ENCODE measurements at regions not wholly inside any gene's neighbourhood (a gene's known extent, or its start where the extent isn't known, plus 50 kb on each side); places are given as distances from the start of the nearest gene placed in this dataset.
A peak's percentile ranks its signal among the peaks of the same experiment; 100 is the strongest.

DNA sequence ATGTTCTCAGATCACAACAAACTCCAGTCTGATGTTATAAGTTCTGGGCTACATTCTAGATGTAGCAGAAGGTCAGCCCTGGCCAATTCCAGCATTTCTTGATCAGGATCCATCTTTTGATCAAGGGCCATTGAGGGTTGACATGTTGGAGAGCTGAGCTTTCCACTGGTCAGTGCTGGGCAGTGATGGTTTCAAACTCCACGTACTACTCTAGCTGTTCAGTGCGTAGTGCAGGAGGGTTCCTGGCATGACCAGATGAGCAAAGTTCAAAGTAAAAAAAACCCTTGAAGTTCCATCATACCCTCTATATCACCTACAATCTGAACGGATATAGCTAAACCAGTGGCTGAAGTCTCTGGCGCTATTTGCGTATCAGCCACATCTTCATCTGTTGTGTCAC lies 210.4 kb upstream of the OSR1 start:
- DNase-seq (ENCODE audit: low read depth in 4 of 6, low spot score in 6 of 6), result no peak
- no peak overlapping the region for H3K4me3 ChIP-seq (ENCODE audit: low read depth, low read length)
- no peaks in the 10 kb centered on the region for H3K9me3 ChIP-seq (ENCODE audit: control insufficient read depth, insufficient read depth, low read length)
- H3K27me3 ChIP-seq (ENCODE audit: control insufficient read depth, insufficient read depth, low read length), result no peaks in the 10 kb centered on the region
- H3K36me3 ChIP-seq (ENCODE audit: control insufficient read depth, insufficient read depth, low read length), result no peaks in the 10 kb centered on the region
- H3K4me1 ChIP-seq (ENCODE audit: control insufficient read depth, insufficient read depth, low read length), result no peaks in the 10 kb centered on the region
- H3K27ac ChIP-seq (ENCODE audit: low read depth, low read length), result no peak overlapping the region
- WGBS (ENCODE audit: insufficient coverage), result 100% methylated on average over 4 of the region's 5 CpGs

DNA sequence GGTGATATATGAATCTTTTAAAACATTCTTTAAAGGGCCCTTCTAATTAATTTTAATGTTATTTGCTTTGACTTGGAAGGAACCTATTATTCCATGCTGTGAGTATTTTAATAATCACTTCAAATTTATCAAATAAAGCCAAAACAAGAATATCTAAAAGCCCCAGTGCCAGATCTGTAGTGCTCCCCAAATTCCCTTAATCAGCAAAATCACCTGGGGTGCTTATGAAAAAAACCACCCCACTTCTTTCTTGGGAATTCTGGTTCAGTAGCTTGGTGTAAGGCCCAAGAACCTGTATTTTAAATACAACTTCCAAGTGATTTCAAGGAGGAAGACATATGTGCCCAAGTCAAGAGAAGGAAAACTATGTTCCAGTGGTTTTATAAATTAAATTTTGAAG lies 202.4 kb upstream of the OSR1 start:
- H3K27me3 ChIP-seq (ENCODE audit: control insufficient read depth, insufficient read depth, low read length), result no peaks in the 10 kb centered on the region
- no peaks in the 10 kb centered on the region for H3K36me3 ChIP-seq (ENCODE audit: control insufficient read depth, insufficient read depth, low read length)
- H3K4me1 ChIP-seq (ENCODE audit: control insufficient read depth, insufficient read depth, low read length), result no peaks in the 10 kb centered on the region
- DNase-seq (ENCODE audit: low read depth in 4 of 6, low spot score in 6 of 6), result no peak
- H3K9me3 ChIP-seq (ENCODE audit: control insufficient read depth, insufficient read depth, low read length), result no peaks in the 10 kb centered on the region
- no peak overlapping the region for H3K27ac ChIP-seq (ENCODE audit: low read depth, low read length)
- H3K4me3 ChIP-seq (ENCODE audit: low read depth, low read length), result no peak overlapping the region

DNA sequence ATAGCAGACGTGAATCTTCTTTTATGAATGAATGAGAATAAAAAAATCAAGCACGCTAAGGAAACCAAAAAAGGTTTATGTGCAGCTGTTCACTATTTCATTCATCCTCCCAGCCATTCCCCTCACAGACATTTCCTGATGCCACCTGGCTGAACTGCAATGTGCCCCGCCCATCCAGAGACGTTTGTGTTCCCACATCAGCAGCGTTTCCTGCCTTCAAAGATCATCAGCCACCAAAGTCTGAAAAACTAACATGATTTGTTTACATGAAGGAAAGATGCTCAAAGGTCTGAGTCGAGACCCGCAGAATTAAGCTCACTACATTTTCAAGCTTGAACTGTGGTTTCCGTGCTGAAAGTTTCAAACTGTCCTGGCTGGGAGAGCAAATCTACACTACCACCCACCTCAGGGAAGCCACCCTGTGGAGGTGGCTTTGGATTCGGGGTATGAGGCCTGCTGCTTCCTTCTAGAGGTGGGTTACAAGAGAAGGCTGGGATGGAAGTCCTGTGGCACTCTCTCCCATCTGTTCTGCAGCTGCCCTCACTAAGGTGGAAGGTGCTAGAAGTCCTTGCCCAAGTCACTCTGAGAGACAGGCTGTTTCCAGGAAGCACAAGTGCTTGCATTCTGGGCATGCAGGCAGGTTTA lies 201.3 kb upstream of the OSR1 start:
- Histone ChIP-seq H3K9me3 (ENCODE audit: control insufficient read depth, insufficient read depth, low read length) (no peaks in the 10 kb centered on the region), H3K27ac (ENCODE audit: low read depth, low read length) (no peak overlapping the region), H3K4me3 (ENCODE audit: low read depth, low read length) (no peak overlapping the region), H3K36me3 (ENCODE audit: control insufficient read depth, insufficient read depth, low read length) (no peaks in the 10 kb centered on the region), H3K27me3 (ENCODE audit: control insufficient read depth, insufficient read depth, low read length) (no peaks in the 10 kb centered on the region), H3K4me1 (ENCODE audit: control insufficient read depth, insufficient read depth, low read length) (no peaks in the 10 kb centered on the region)
- DNase-seq (ENCODE audit: low read depth in 4 of 6, low spot score in 6 of 6), result no peak
- 79% methylated on average over 5 of the region's 9 CpGs for WGBS (ENCODE audit: insufficient coverage)

- DNase-seq (ENCODE audit: low read depth in 4 of 6, low spot score in 6 of 6), result no peak
- no peak overlapping the region for H3K27ac ChIP-seq (ENCODE audit: low read depth, low read length)
- 67% methylated on average over 1 of the region's 2 CpGs for WGBS (ENCODE audit: insufficient coverage)
- H3K4me3 ChIP-seq (ENCODE audit: low read depth, low read length), result no peak overlapping the region
- no peaks in the 10 kb centered on the region for H3K27me3 ChIP-seq (ENCODE audit: control insufficient read depth, insufficient read depth, low read length)
- H3K4me1 ChIP-seq (ENCODE audit: control insufficient read depth, insufficient read depth, low read length), result no peaks in the 10 kb centered on the region
- H3K36me3 ChIP-seq (ENCODE audit: control insufficient read depth, insufficient read depth, low read length), result no peaks in the 10 kb centered on the region
- H3K9me3 ChIP-seq (ENCODE audit: control insufficient read depth, insufficient read depth, low read length), result no peaks in the 10 kb centered on the region
These were observed 198.2 kb upstream of the OSR1 start for GRCh38 chr2:19556648-19557047.

DNA sequence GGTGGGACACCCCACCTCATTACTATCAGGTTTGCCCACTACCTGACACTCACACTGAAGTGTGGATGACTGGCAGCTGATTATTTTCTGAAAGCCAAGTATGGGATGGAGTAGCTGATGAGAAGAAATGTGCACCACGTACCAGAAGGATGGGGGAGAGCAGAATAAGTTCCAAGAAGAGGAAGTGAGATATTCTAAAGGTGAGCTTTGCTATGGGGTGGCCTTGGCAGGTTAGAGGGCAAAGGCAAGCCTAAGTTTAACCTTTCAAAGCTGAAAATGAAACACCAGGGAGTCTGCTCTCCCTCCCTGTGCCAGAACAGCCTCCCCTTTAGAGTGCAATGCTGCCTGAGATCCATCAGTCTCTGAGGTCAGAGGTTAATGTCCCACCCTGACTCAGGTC lies 196.1 kb upstream of the OSR1 start:
- no peak for DNase-seq (ENCODE audit: low read depth in 4 of 6, low spot score in 6 of 6)
- H3K9me3 ChIP-seq (ENCODE audit: control insufficient read depth, insufficient read depth, low read length), result no peaks in the 10 kb centered on the region
- no peaks in the 10 kb centered on the region for H3K36me3 ChIP-seq (ENCODE audit: control insufficient read depth, insufficient read depth, low read length)
- H3K4me1 ChIP-seq (ENCODE audit: control insufficient read depth, insufficient read depth, low read length), result no peaks in the 10 kb centered on the region
- no peak overlapping the region for H3K4me3 ChIP-seq (ENCODE audit: low read depth, low read length)
- H3K27me3 ChIP-seq (ENCODE audit: control insufficient read depth, insufficient read depth, low read length), result no peaks in the 10 kb centered on the region
- H3K27ac ChIP-seq (ENCODE audit: low read depth, low read length), result no peak overlapping the region
- 82% methylated on average over 1 of the region's 1 CpG for WGBS (ENCODE audit: insufficient coverage)

- Histone ChIP-seq H3K4me3 (ENCODE audit: low read depth, low read length) (no peak overlapping the region), H3K9me3 (ENCODE audit: control insufficient read depth, insufficient read depth, low read length) (no peaks in the 10 kb centered on the region), H3K27me3 (ENCODE audit: control insufficient read depth, insufficient read depth, low read length) (no peaks in the 10 kb centered on the region), H3K36me3 (ENCODE audit: control insufficient read depth, insufficient read depth, low read length) (no peaks in the 10 kb centered on the region), H3K27ac (ENCODE audit: low read depth, low read length) (peak overlapping the region; percentile 29), H3K4me1 (ENCODE audit: control insufficient read depth, insufficient read depth, low read length) (no peaks in the 10 kb centered on the region)
- peak in 1 of 6 donors; percentile 20 for DNase-seq (ENCODE audit: low read depth in 4 of 6, low spot score in 6 of 6)
- WGBS (ENCODE audit: insufficient coverage), result no CpG with 5 or more reads among the region's 1 CpG
These were observed 193.8 kb upstream of the OSR1 start for GRCh38 chr2:19552270-19552669.

DNA sequence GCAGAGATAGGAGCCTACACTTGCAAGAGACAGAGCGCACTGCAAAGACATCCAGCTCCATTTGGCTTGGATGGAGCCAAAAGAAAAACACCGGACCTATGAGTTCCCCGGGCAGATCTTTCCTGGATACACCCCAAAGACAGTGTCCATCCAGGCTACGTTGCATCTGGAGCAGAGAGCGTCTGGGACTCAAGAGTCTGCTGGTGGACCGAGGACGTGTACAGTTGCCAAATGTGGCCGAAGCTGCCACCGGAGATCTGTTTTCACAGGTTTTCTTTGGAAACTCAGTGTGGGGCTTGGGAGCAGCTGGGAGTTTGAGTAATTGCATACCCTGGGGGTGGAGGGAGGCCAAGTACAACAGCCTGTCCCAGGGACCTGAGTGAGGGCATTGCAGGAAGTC lies 192.3 kb upstream of the OSR1 start:
- Histone ChIP-seq H3K9me3 (ENCODE audit: control insufficient read depth, insufficient read depth, low read length) (no peaks in the 10 kb centered on the region), H3K4me1 (ENCODE audit: control insufficient read depth, insufficient read depth, low read length) (no peaks in the 10 kb centered on the region), H3K36me3 (ENCODE audit: control insufficient read depth, insufficient read depth, low read length) (no peaks in the 10 kb centered on the region), H3K27ac (ENCODE audit: low read depth, low read length) (no peak overlapping the region), H3K4me3 (ENCODE audit: low read depth, low read length) (no peak overlapping the region), H3K27me3 (ENCODE audit: control insufficient read depth, insufficient read depth, low read length) (no peaks in the 10 kb centered on the region)
- WGBS (ENCODE audit: insufficient coverage), result 69% methylated on average over 9 of the region's 9 CpGs
- no peak for DNase-seq (ENCODE audit: low read depth in 4 of 6, low spot score in 6 of 6)

DNA sequence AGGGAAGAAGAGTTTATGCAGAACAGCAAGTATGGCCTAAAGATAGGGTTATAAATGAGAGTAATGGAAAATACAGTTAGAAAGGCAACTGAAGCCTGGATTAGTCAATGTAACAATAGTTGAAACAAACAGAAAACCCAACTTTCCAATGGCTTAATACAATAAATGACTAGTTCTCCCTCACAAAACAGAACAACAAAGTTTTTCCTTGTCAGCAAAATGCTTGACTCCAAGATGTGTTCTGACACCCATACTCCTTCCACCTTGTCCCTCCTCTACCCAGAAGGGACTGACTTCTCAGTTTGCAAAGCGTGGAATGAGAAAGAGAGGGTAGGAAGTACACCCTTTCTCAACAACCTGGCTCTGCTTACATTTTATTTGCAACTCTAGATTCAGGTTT lies 191.4 kb upstream of the OSR1 start:
- no peak overlapping the region for H3K4me3 ChIP-seq (ENCODE audit: low read depth, low read length)
- WGBS (ENCODE audit: insufficient coverage), result no CpG with 5 or more reads among the region's 1 CpG
- no peaks in the 10 kb centered on the region for H3K4me1 ChIP-seq (ENCODE audit: control insufficient read depth, insufficient read depth, low read length)

DNA sequence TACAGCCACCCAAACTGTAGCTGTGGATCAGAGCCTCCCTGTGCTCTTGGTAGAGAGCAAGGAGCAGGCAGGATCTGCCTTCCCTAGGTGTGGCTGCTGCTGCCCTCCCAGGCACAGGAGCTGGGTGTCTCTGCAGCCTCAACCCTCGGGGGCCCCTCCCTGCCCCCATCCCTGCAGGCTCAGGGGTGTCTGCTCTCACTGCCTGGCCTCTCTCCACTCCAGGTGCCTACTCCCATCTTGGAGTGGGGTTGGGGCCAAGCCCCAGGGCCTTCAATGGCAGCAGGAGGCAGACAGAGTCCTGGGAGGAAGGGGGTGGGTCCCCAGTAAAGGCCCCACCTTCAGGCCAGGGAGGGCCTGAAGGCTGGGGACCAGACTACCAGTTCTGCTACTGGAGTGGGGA lies 189.7 kb upstream of the OSR1 start:
- H3K27me3 ChIP-seq (ENCODE audit: control insufficient read depth, insufficient read depth, low read length), result no peaks in the 10 kb centered on the region
- 56% methylated on average over 1 of the region's 1 CpG for WGBS (ENCODE audit: insufficient coverage)

More for the DNA sequence above, 191.4 kb upstream of the OSR1 start:
- no peaks in the 10 kb centered on the region for H3K27me3 ChIP-seq (ENCODE audit: control insufficient read depth, insufficient read depth, low read length)
- no peak overlapping the region for H3K27ac ChIP-seq (ENCODE audit: low read depth, low read length)
- no peaks in the 10 kb centered on the region for H3K36me3 ChIP-seq (ENCODE audit: control insufficient read depth, insufficient read depth, low read length)
- H3K9me3 ChIP-seq (ENCODE audit: control insufficient read depth, insufficient read depth, low read length), result no peaks in the 10 kb centered on the region
- DNase-seq (ENCODE audit: low read depth in 4 of 6, low spot score in 6 of 6), result no peak

GRCh38 chr2:19547321-19547720 lies 188.9 kb upstream of the OSR1 start:
- Histone ChIP-seq H3K27me3 (ENCODE audit: control insufficient read depth, insufficient read depth, low read length) (no peaks in the 10 kb centered on the region), H3K4me1 (ENCODE audit: control insufficient read depth, insufficient read depth, low read length) (no peaks in the 10 kb centered on the region)
- no peak for DNase-seq (ENCODE audit: low read depth in 4 of 6, low spot score in 6 of 6)

More for the DNA sequence above, 189.7 kb upstream of the OSR1 start:
- Histone ChIP-seq H3K4me1 (ENCODE audit: control insufficient read depth, insufficient read depth, low read length) (no peaks in the 10 kb centered on the region), H3K9me3 (ENCODE audit: control insufficient read depth, insufficient read depth, low read length) (no peaks in the 10 kb centered on the region), H3K4me3 (ENCODE audit: low read depth, low read length) (no peak overlapping the region), H3K36me3 (ENCODE audit: control insufficient read depth, insufficient read depth, low read length) (no peaks in the 10 kb centered on the region), H3K27ac (ENCODE audit: low read depth, low read length) (no peak overlapping the region)
- DNase-seq (ENCODE audit: low read depth in 4 of 6, low spot score in 6 of 6), result no peak

More at GRCh38 chr2:19547321-19547720, 188.9 kb upstream of the OSR1 start:
- Histone ChIP-seq H3K4me3 (ENCODE audit: low read depth, low read length) (no peak overlapping the region), H3K27ac (ENCODE audit: low read depth, low read length) (no peak overlapping the region), H3K36me3 (ENCODE audit: control insufficient read depth, insufficient read depth, low read length) (no peaks in the 10 kb centered on the region), H3K9me3 (ENCODE audit: control insufficient read depth, insufficient read depth, low read length) (no peaks in the 10 kb centered on the region)

Measured in spinal cord (tissue), 9 donors.